Fibroblast of villous mesenchyme (primary cell): ENCODE measurements at regions not wholly inside any gene's neighbourhood (a gene's known extent, or its start where the extent isn't known, plus 50 kb on each side); places are given as distances from the start of the nearest gene placed in this dataset.

ENCODE experiments used
- DNase-seq: peaks from one replicate; pipeline ENCODE4 v3.0.0-alpha.2; 2010; ENCODE audit warnings: low read depth
- H3K4me3 ChIP-seq: 2 replicates; pipeline ENCODE4 v1.5.1; 2011; ENCODE audit warnings: low read depth, mild to moderate bottlenecking, low read length
- TF ChIP-seq, protein P1 (sequence below): IDR thresholded peaks from 2 replicates; pipeline ENCODE4 v1.5.1; 2012; ENCODE audit warnings: low read depth, mild to moderate bottlenecking, low read length; ENCODE audit not compliant: insufficient read depth

DNA sequence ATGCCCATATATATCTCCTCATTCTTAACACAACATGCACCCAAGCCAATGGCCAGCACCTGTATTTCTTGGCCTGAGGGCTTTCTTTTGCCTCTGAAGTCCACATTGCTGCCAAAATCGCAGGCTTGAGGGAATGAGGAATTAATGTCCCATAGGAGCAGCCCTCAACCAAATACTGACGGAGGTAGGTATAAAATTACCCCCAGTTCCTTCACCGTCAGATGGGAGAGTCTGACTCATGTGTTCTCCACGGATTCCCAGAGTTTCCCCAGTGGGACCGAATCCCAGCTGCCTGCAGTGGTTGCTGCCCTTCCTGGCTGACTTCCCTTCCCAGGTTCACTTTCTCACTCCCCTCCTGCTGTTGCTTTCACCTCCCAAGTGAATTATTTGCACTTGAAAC is 602.2 kb upstream of the NOX3 start:
- peak; percentile 14 for DNase-seq
- no peak overlapping the region for H3K4me3 ChIP-seq
- TF ChIP-seq, protein P1, sequence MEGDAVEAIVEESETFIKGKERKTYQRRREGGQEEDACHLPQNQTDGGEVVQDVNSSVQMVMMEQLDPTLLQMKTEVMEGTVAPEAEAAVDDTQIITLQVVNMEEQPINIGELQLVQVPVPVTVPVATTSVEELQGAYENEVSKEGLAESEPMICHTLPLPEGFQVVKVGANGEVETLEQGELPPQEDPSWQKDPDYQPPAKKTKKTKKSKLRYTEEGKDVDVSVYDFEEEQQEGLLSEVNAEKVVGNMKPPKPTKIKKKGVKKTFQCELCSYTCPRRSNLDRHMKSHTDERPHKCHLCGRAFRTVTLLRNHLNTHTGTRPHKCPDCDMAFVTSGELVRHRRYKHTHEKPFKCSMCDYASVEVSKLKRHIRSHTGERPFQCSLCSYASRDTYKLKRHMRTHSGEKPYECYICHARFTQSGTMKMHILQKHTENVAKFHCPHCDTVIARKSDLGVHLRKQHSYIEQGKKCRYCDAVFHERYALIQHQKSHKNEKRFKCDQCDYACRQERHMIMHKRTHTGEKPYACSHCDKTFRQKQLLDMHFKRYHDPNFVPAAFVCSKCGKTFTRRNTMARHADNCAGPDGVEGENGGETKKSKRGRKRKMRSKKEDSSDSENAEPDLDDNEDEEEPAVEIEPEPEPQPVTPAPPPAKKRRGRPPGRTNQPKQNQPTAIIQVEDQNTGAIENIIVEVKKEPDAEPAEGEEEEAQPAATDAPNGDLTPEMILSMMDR, result no peak

DNA sequence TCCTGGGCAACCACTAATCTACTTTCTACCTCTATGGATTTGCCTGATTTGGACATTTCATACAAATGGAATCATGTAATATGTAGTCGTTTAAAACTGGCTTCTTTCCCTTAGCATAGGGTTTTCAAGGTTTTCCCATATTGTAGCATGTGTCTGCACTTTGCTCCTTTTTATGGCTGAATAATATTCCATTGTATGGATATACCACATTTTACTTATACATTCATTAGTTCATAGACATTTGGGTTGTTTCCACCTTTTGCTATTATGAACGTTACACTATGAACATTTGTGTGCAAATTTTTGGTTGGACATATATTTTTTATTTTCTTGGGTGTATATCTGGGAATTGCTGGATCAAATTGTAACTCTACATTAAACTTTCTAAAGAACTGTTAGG is 600.4 kb upstream of the NOX3 start:
- DNase-seq, result no peak
- TF ChIP-seq, protein P1, result no peak
- H3K4me3 ChIP-seq, result no peak overlapping the region

DNA sequence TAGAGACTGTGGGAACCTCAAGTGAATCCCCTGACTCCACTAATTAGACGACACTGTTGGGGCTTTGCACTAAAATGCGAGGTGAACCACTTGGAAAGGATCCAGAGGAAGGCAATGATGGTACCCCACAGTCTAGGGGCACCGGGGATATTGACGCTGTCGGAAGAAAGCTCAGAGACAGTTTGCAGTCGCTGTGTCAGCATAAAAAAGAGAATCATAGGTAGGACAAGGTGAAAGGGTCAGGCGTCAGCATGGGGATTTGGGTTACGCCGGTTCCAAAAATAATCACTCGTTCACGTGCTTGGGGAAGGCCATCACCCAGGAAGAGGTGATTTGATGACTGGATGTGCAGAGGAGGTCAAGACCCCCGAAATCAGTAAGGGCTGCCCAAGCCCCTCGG is 598.0 kb upstream of the NOX3 start:
- H3K4me3 ChIP-seq, result no peak overlapping the region
- no peak for DNase-seq
- TF ChIP-seq, protein P1, result no peak

DNA sequence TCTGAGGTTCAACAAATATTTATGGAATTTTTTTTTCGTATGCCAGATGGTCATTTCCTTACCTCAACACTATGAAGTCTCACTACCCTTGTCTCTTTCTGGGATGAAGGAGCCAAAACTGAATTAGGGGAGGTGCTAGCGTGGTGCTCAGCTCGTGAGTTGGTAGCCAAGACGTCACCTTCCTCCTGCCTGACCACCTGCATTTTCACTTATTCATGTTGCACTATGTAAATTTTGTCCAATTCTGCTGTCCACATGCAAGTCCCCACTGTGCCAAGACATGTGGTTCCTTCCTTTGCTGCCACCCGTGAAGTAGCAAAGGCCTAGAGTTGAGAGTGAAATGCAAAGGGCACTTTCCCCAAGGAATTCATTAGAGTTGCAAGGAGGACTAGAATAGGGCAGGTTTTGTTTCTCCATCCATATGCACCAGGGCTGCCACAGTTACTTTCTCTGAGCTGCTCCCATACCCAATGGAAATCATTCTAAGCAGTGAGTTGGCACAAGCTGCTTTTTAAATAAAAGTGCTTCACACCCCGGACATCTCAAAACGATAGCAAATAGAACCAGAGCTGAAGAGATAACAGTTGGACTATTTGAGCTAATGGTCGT is 591.3 kb upstream of the NOX3 start:
- H3K4me3 ChIP-seq, result no peak overlapping the region
- DNase-seq, result no peak
- TF ChIP-seq, protein P1, result no peak

DNA sequence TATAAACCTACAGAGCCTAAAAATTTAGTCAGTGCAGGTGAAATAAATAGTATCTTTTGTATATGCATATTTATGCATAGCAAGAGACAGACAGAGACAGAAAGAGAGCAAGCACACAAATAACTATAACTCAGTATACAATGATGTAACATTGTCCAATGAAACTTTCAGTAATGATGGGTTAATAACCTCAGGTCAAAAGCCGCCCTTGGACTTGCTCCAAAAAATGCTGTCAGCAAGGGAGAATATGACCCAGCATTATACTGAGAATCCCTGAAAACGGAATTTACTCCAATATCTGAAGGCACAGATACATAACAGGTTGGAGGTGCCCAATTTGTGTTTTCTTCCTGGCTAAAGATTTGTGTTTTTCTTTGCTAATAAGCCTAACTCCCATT is 590.6 kb upstream of the NOX3 start:
- no peak overlapping the region for H3K4me3 ChIP-seq
- no peak for DNase-seq
- TF ChIP-seq, protein P1, result no peak

DNA sequence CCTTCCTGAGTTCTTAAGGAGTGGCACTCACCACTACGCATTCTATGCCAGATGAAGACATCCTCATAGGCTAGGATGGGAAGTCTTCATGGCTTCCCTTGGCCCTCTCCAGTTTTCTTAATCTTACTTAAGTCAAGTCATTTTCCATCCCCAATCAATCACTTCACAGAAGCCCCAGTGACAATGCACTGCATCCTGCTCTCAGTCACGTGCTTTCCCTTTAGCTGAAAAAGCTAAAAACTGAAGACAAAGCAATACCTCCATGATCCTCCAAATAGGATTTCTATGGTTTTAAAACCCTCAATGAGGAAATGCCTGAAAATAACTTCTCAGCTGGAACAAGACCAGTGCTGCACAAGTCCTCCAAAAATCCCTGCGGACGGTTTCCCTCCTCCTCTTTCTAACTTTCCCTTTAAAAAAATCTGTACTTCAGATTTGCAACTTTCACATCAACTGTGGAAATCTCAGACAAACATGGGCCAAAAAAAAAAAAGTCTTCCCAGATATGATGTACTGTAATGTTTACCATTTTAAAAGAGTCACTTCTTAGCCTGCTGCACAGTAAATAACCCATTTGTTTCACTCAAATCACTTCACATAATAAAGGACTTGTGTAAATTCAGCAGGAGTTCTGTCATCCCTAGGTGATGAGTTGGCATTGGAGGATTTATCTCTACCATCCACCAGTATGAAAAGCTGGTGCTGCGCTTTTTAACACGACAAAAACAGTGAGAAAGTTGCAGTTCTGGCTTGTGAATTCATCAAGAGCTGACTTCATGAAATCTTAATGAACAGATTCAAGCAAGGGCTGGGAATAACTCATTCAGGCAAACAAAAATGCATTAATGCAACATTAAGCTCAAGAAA is 590.0 kb upstream of the NOX3 start:
- H3K4me3 ChIP-seq, result no peak overlapping the region
- no peak for DNase-seq
- TF ChIP-seq, protein P1, result no peak
